Stomach (tissue), 8 donors: ENCODE measurements at regions not wholly inside any gene's neighbourhood (a gene's known extent, or its start where the extent isn't known, plus 50 kb on each side); places are given as distances from the start of the nearest gene placed in this dataset.
"Not testable (repeated sequence)": the region's sequence is repeated elsewhere in the genome, so short reads cannot be mapped to it uniquely, and the experiment has no call there.

Source experiments
- DNase-seq, 2 donors: peaks; one replicate each; pipeline versions ENCODE4 v3.0.0 to v3.0.0-alpha.2; 2013 to 2019
- H3K27ac ChIP-seq, 5 donors: fragments of 200-600 bp in 4 of 5; sonication (generic) in 4 of 5; one replicate each; pipeline ENCODE4 v1.5.1; 2013 to 2019; ENCODE audit warnings: mild to moderate bottlenecking in 1 of 5, moderate library complexity in 1 of 5
- H3K27me3 ChIP-seq, 3 donors: fragments of 200-600 bp; sonication (generic); one replicate each; pipeline ENCODE4 v1.5.1; 2017 to 2019; ENCODE audit warnings: mixed run types in 1 of 3
- H3K36me3 ChIP-seq, 4 donors: fragments of 200-600 bp; sonication (generic); 1 replicate in 3 of 4; 2 replicates in 1 of 4; pipeline ENCODE4 v1.5.1; 2016 to 2019
- H3K4me1 ChIP-seq, 4 donors: fragments of 200-600 bp; sonication (generic); one replicate each; pipeline ENCODE4 v1.5.1; 2016 to 2019
- H3K4me3 ChIP-seq, 4 donors: fragments of 200-600 bp; sonication (generic) in 3 of 4; one replicate each; pipeline ENCODE4 v1.5.1; 2016 to 2019; ENCODE audit warnings: mild to moderate bottlenecking in 1 of 4
- H3K9me3 ChIP-seq, 4 donors: fragments of 200-600 bp; sonication (generic); one replicate each; pipeline ENCODE4 v1.5.1; 2016 to 2019
- EP300 ChIP-seq: sonication (generic); formaldehyde crosslinking; IDR thresholded peaks from one replicate; pipeline ENCODE4 v1.6.1; 2017; ENCODE audit warnings: antibody characterized with exemption
- POLR2A ChIP-seq, 4 donors: fragments of 450-650 bp; IDR thresholded peaks; one replicate each; pipeline ENCODE4 v1.6.1; 2016; ENCODE audit warnings: antibody characterized with exemption in 4 of 4, control low read depth in 2 of 4, mild to moderate bottlenecking in 1 of 4, moderate library complexity in 1 of 4
- POLR2AphosphoS5 ChIP-seq, 3 donors: sonication (generic); formaldehyde crosslinking; IDR thresholded peaks; one replicate each; pipeline ENCODE4 v1.6.1; 2016; ENCODE audit warnings: antibody characterized with exemption in 3 of 3
- WGBS, 5 donors: extraction: QIAGEN DNeasy Blood & Tissue Kit in 3 of 5; methylation state at CpG; one replicate each; pipeline versions ENCODE4 v1.1.5 to v1.1.7; 2013 to 2018; 5-methylcytosine and 5-hydroxymethylcytosine counted together
- intact Hi-C: fragments of 100-400 bp; cut with DNase I; formaldehyde crosslinking; loops from one replicate; pipeline ENCODE4 v1.15.1; 2023; ENCODE audit warnings: low total_unique reads
- TF ChIP-seq, protein P1 (sequence below), 7 experiments: fragments of 450-650 bp in 4 of 7; fragments of 200-600 bp in 3 of 7; sonication (generic) in 3 of 7; IDR thresholded peaks; one replicate each; pipeline ENCODE4 v1.5.1; 2016 to 2019; ENCODE audit warnings: antibody characterized with exemption in 7 of 7, control low read depth in 2 of 7, mild to moderate bottlenecking in 1 of 7
- donor health status: healthy with polysubstance abuse.
- donor health status: Bipolar disorder and iron deficiency.
- donor health status: healthy.

DNA sequence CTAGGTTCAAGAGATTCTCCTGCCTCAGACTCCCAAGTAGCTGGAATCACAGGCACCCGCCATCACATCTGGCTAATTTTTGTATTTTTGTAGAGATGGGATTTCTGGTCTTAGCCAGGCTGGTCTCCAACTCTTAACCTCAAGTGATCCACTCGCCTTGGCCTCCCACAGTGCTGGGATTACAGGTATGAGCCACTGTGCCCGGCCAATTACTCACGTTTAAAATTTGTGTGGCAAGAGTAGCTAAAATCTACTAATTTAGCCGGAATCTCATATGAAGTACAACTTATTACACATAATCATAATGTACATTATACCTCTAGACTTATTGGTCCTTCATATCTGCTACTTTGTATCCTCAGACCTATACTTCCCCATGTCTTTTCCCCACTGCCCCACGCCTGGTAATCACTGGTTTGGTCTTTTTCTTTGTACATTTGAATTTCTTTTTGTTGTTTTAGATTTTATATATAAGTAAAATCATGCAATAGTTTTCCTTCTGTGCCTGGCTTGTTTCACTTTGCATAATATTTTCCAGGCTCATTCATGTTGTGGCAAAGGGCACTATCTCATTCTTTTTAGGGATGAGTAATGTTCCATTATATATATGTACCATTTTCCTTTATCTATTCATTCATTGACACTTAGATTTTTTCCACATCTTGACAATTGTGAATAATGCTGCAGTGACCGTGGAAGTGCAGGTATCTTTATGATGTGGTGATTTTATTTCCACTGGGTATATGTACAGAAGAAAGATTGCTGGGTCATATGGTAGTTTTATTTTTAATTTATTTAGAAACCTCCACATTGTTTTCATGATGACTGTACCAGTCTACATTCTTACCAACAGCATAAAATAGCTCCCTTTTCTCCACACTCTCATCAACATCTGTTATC is 605.0 kb upstream of the CBLB start:
- WGBS, 5 donors, result 81 to 88% (median 85%) methylated on average over 7 of the region's 7 CpGs
- Histone ChIP-seq H3K27ac (no peak overlapping the region), H3K36me3 (no peaks in the 10 kb centered on the region), H3K27me3 (no peaks in the 10 kb centered on the region), H3K4me3 (no peak overlapping the region), H3K4me1 (no peaks in the 10 kb centered on the region), H3K9me3 (peaks cover 0 to 5% (median 3%) of the 10 kb centered on the region in 4 donors)
- no peak for TF ChIP-seq POLR2AphosphoS5 (IDR thresholded peaks at IDR 0.05)
- no peak for DNase-seq
- intact Hi-C loops, result no loop called here

DNA sequence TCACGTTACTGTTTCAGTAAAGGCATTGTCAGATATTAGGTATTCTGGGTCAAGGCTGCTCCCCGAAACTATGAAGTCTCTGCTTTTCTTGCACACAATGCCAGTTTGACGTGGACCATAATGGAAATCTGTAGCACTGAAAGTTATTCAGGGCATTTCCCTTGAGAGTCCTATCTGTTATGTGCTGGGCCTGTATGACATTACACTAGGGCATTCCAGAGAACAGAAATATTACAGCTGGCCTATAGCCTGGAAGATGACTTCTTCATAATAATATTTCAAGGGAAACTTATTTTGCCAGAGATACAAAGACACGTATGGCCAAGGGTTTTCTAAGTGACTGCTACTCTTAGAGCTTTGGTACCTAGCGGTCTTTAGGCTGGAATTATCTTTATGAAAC is 613.6 kb upstream of the CBLB start:
- Histone ChIP-seq H3K27ac (no peak overlapping the region), H3K4me1 (no peaks in the 10 kb centered on the region), H3K36me3 (no peaks in the 10 kb centered on the region), H3K4me3 (no peak overlapping the region), H3K9me3 (peaks cover 0 to 19% (median 16%) of the 10 kb centered on the region in 4 donors), H3K27me3 (no peaks in the 10 kb centered on the region)
- TF ChIP-seq POLR2AphosphoS5 (IDR thresholded peaks at IDR 0.05), result no peak
- peak in 1 of 2 donors; percentile 7 for DNase-seq
- WGBS, 5 donors, result 80 to 93% (median 87%) methylated on average over 5 of the region's 5 CpGs
- intact Hi-C loops, result no loop called here

DNA sequence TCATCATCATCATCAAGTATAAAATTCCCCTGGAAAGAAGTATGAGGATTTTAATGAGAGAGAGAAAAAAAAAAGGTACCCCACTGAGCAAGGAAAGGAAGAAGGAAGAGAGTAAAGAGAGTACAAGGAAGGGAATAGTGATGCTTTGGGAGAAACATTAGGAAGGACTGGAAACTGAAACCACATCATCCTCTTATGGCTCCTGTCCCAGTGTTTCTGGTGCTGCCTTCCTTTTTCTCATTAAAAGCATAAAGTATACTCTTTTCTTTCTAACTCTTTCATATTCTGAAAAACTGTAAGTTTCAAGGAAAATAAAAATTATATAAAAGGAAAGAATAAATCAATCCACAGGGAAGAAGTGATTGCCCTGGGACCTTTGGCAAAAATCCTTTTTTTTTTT is 616.4 kb upstream of the CBLB start:
- Histone ChIP-seq H3K4me3 (no peak overlapping the region), H3K9me3 (peaks cover 0 to 3% (median under 1%) of the 10 kb centered on the region in 4 donors), H3K27me3 (no peaks in the 10 kb centered on the region), H3K4me1 (no peaks in the 10 kb centered on the region), H3K27ac (no peak overlapping the region), H3K36me3 (no peaks in the 10 kb centered on the region)
- no peak for DNase-seq
- TF ChIP-seq, protein P1, sequence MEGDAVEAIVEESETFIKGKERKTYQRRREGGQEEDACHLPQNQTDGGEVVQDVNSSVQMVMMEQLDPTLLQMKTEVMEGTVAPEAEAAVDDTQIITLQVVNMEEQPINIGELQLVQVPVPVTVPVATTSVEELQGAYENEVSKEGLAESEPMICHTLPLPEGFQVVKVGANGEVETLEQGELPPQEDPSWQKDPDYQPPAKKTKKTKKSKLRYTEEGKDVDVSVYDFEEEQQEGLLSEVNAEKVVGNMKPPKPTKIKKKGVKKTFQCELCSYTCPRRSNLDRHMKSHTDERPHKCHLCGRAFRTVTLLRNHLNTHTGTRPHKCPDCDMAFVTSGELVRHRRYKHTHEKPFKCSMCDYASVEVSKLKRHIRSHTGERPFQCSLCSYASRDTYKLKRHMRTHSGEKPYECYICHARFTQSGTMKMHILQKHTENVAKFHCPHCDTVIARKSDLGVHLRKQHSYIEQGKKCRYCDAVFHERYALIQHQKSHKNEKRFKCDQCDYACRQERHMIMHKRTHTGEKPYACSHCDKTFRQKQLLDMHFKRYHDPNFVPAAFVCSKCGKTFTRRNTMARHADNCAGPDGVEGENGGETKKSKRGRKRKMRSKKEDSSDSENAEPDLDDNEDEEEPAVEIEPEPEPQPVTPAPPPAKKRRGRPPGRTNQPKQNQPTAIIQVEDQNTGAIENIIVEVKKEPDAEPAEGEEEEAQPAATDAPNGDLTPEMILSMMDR (IDR thresholded peaks at IDR 0.05), result no peak
- no peak for TF ChIP-seq POLR2A (IDR thresholded peaks at IDR 0.05)
- TF ChIP-seq POLR2AphosphoS5 (IDR thresholded peaks at IDR 0.05), result no peak
- TF ChIP-seq EP300, result no peak
- intact Hi-C loops, result no loop called here

DNA sequence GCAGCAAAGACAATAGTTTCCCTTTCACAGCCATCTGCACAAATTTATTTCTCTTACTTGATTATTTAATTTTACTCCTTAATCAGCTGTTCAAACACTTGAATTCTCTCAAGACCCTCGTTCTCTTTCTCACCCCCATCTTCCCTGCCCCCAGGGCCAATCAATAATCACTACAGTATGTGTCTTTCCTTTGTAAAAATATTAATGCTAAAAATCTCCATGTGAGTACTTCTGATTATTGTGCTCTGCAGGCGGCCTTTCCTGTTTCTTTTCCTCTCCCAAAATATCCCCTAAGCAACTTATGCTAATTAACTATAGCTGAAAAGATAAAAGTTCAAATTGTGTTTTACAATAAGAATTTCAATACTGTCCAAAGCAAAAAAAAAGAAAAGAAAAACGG is 617.0 kb upstream of the CBLB start:
- 47 to 66% (median 58%) methylated on average over 3 of the region's 3 CpGs for WGBS, 5 donors
- Histone ChIP-seq H3K4me3 (no peak overlapping the region), H3K9me3 (no peaks in the 10 kb centered on the region), H3K4me1 (no peaks in the 10 kb centered on the region), H3K36me3 (no peaks in the 10 kb centered on the region), H3K27me3 (no peaks in the 10 kb centered on the region), H3K27ac (no peak overlapping the region)
- intact Hi-C loops, result no loop called here
- TF ChIP-seq, protein P1 (IDR thresholded peaks at IDR 0.05), result no peak
- TF ChIP-seq POLR2A (IDR thresholded peaks at IDR 0.05) (no peak), EP300 (no peak), POLR2AphosphoS5 (IDR thresholded peaks at IDR 0.05) (no peak)
- no peak for DNase-seq

DNA sequence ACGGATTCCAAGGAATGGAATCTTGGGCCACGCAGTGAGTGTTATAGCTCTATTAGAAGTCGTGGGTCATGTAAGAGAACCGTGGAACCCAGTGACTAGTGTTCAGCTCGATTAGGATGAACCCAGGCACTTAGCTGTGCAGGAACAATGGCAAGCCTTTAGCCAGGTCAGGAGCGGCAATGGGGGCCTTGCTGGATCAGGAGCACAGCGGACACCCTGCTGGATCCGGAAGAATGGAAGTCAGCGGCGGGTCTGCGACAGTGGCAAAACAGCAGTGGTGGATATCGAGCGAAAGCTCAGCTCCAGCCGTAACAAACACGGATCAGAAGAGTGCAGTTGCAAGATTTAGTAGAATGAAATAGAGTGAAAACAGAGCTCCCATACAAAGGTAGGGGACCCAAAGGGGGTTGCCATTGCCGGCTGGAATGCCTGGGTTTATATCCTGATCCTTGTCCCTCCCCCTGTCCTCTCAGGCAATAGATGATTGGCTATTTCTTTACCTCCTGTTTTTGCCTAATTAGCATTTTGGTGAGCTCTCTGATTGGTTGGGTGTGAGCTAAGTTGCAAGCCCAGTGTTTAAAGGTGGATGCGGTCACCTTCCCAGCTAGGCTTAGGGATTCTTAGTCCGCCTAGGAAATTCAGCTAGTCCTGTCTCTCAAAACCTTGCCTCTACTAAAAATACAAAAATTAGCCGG is 618.3 kb upstream of the CBLB start:
- intact Hi-C loops, result not testable (repeated sequence)

DNA sequence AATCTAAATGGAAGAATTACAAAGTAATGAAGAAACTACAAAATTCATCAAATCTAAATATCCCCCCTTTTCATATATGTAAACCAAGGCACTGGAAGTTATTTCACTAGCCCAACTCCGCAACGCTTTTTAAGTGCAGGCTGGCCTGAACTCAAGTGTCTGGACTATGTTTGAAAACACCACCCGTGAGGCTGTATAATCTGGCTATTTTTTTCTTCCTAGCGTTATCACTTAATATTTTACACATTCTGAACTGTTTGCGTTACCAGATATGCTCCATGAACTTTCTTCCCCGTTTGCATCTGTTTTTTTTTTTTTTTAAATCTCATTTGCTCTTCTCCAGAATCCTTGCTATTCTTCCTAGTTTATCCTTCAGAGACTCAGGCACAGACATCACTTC is 619.5 kb upstream of the CBLB start:
- no peaks in the 10 kb centered on the region for H3K27me3 ChIP-seq
- H3K4me3 ChIP-seq, result no peak overlapping the region
- TF ChIP-seq POLR2AphosphoS5 (IDR thresholded peaks at IDR 0.05) (no peak), EP300 (no peak), POLR2A (IDR thresholded peaks at IDR 0.05) (no peak)
- TF ChIP-seq, protein P1 (IDR thresholded peaks at IDR 0.05), result no peak
- H3K9me3 ChIP-seq, result no peaks in the 10 kb centered on the region
- no peaks in the 10 kb centered on the region for H3K36me3 ChIP-seq
- no peaks in the 10 kb centered on the region for H3K4me1 ChIP-seq
- peak in 1 of 2 donors; percentile 18 for DNase-seq
- H3K27ac ChIP-seq, result no peak overlapping the region
- intact Hi-C loops, result no loop called here
- WGBS, 5 donors, result 29 to 50% (median 32%) methylated on average over 6 of the region's 6 CpGs

More for the DNA sequence above, 618.3 kb upstream of the CBLB start:
- not testable (repeated sequence) for H3K36me3 ChIP-seq, H3K27ac ChIP-seq, DNase-seq, H3K9me3 ChIP-seq, H3K4me3 ChIP-seq, H3K27me3 ChIP-seq, H3K4me1 ChIP-seq
- 91 to 98% (median 96%) methylated on average over 19 of the region's 19 CpGs for WGBS, 5 donors
